Smooth muscle cell (in vitro differentiated cells): ENCODE measurements at regions not wholly inside any gene's neighbourhood (a gene's known extent, or its start where the extent isn't known, plus 50 kb on each side); places are given as distances from the start of the nearest gene placed in this dataset.
A peak's percentile ranks its signal among the peaks of the same experiment; 100 is the strongest.

ENCODE experiments used
- DNase-seq: peaks from one replicate; lab custom pipeline; 2025; ENCODE audit not compliant: unreplicated experiment; lab: John Stamatoyannopoulos, UW
- H2AFZ ChIP-seq: fragments of 200-600 bp; sonication (generic); 2 replicates; pipeline ENCODE4 v1.6.0; 2016; ENCODE audit warnings: antibody characterized with exemption, low read depth, mild to moderate bottlenecking
- H3F3A ChIP-seq: fragments of 200-600 bp; sonication (generic); 2 replicates; pipeline ENCODE4 v1.6.0; 2017; ENCODE audit warnings: antibody characterized with exemption, low read depth
- H3K27ac ChIP-seq: fragments of 200-600 bp; sonication (generic); 2 replicates; pipeline ENCODE4 v1.5.1; 2016; ENCODE audit warnings: low read depth, mild to moderate bottlenecking
- H3K27me3 ChIP-seq: fragments of 200-600 bp; sonication (generic); 2 replicates; pipeline ENCODE4 v1.6.1; 2016; ENCODE audit warnings: low read depth, mild to moderate bottlenecking
- H3K36me3 ChIP-seq: fragments of 200-600 bp; sonication (generic); 2 replicates; pipeline ENCODE4 v1.5.1; 2016; ENCODE audit warnings: low read depth
- H3K4me1 ChIP-seq: fragments of 200-600 bp; sonication (generic); 2 replicates; pipeline ENCODE4 v1.5.1; 2016; ENCODE audit warnings: low read depth
- H3K4me2 ChIP-seq: fragments of 200-600 bp; sonication (generic); 2 replicates; pipeline ENCODE4 v1.6.0; 2016; ENCODE audit warnings: mild to moderate bottlenecking
- H3K4me3 ChIP-seq: fragments of 200-600 bp; sonication (generic); 2 replicates; pipeline ENCODE4 v1.5.1; 2016; ENCODE audit warnings: mild to moderate bottlenecking
- H3K79me2 ChIP-seq: fragments of 200-600 bp; sonication (generic); 2 replicates; pipeline ENCODE4 v1.6.0; 2016; ENCODE audit warnings: low read depth, mild to moderate bottlenecking
- H3K9ac ChIP-seq: fragments of 200-600 bp; sonication (generic); 2 replicates; pipeline ENCODE4 v1.6.0; 2016; ENCODE audit warnings: low read depth
- H3K9me3 ChIP-seq: fragments of 200-600 bp; sonication (generic); replicated peaks from 2 replicates; pipeline ENCODE4 v1.5.1; 2016; ENCODE audit warnings: low read depth
- H4K20me1 ChIP-seq: fragments of 200-600 bp; sonication (generic); 2 replicates; pipeline ENCODE4 v1.6.0; 2016; ENCODE audit warnings: low read depth
- WGBS: methylation state at CpG from one replicate; pipeline ENCODE4 v1.1.7; 2016; ENCODE audit warnings: low lambda C conversion rate; 5-methylcytosine and 5-hydroxymethylcytosine counted together
- TF ChIP-seq, protein P1 (sequence below): fragments of 200-600 bp; sonication (generic); IDR thresholded peaks from 2 replicates; pipeline ENCODE4 v1.5.1; 2017; ENCODE audit warnings: borderline replicate concordance, mild to moderate bottlenecking, antibody characterized with exemption; ENCODE audit not compliant: insufficient read depth, poor library complexity, severe bottlenecking

DNA sequence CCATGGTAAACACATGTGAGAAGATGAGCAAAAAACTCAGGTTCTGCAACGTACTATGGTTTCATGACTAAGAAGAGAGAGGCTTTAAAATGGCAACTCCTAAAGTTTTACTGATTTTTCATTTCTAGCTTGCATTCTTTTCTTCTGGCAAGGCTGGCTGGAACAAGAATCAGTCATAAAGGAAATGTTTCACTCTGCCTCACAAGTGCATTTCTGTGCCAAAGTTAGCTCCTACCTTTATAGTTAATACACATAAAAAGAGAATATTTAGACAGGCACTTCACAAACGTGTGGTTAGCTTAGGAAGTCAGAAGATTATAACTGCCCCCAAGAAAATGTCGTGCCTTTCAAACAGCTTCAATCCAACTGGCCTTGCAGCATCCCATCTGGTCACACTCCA lies 417.1 kb upstream of the CDH11 start:
- Histone ChIP-seq H3K79me2 (no peaks in the 10 kb centered on the region), H3K4me2 (peak overlapping the region; percentile 39), H3K27ac (peak overlapping the region; percentile 45), H3K9ac (no peak overlapping the region), H3K4me3 (no peak overlapping the region), H2AFZ (peak overlapping the region; percentile 32), H3K36me3 (no peaks in the 10 kb centered on the region), H3F3A (no peaks in the 10 kb centered on the region), H3K4me1 (no peaks in the 10 kb centered on the region), H3K27me3 (no peaks in the 10 kb centered on the region), H4K20me1 (no peaks in the 10 kb centered on the region), H3K9me3 (no peaks in the 10 kb centered on the region)
- DNase-seq = no peak
- TF ChIP-seq, protein P1, sequence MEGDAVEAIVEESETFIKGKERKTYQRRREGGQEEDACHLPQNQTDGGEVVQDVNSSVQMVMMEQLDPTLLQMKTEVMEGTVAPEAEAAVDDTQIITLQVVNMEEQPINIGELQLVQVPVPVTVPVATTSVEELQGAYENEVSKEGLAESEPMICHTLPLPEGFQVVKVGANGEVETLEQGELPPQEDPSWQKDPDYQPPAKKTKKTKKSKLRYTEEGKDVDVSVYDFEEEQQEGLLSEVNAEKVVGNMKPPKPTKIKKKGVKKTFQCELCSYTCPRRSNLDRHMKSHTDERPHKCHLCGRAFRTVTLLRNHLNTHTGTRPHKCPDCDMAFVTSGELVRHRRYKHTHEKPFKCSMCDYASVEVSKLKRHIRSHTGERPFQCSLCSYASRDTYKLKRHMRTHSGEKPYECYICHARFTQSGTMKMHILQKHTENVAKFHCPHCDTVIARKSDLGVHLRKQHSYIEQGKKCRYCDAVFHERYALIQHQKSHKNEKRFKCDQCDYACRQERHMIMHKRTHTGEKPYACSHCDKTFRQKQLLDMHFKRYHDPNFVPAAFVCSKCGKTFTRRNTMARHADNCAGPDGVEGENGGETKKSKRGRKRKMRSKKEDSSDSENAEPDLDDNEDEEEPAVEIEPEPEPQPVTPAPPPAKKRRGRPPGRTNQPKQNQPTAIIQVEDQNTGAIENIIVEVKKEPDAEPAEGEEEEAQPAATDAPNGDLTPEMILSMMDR = no peak
- WGBS = 39% methylated on average over 3 of the region's 3 CpGs

DNA sequence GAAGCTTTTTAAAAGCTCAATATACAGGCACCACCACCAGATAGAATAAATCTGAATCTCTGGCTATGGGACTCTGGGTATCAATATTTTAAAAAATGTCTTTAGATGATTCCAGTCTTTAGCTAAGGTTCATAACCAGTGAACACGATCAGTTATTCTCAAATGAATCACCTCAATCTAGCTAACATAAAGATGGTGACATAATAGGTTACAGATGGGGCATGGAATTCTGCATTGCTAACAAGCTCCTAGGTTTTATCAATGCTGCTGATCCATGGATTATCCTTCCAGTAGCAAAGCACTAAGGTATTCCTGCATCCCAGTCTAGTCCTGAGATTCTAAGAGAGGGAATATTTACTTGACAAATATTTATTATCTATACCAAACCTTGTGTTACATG lies 415.5 kb upstream of the CDH11 start:
- DNase-seq = no peak
- Histone ChIP-seq H3K9me3 (no peaks in the 10 kb centered on the region), H3K36me3 (no peaks in the 10 kb centered on the region), H3K27me3 (no peaks in the 10 kb centered on the region), H3K79me2 (no peaks in the 10 kb centered on the region), H4K20me1 (no peaks in the 10 kb centered on the region), H2AFZ (no peak overlapping the region), H3K27ac (peak overlapping the region; percentile 45), H3K9ac (no peak overlapping the region), H3F3A (no peaks in the 10 kb centered on the region), H3K4me1 (peaks cover 9% of the 10 kb centered on the region), H3K4me2 (peak overlapping the region; percentile 29), H3K4me3 (no peak overlapping the region)
- TF ChIP-seq, protein P1 = no peak
- WGBS = 39% methylated on average over 1 of the region's 1 CpG

DNA sequence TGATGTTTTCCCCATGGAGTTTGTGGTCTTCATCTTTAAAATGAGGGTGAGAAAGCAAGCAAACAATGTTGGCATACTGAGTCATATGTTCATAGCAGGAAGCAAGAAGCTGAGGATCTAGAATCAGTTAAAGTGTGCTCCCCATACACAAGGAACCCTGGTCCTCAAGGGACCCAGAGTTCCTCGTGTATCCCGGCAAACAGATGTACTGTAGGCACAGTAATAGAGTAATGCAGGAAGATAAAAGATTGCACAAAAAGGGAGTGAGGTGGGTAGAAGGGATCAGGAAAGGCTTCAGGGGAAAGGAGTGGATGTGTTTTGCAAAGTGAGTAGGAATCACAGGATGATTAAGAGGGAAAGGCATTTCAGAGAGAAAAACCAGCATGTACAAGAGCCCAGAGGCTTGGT lies 412.3 kb upstream of the CDH11 start:
- Histone ChIP-seq H4K20me1 (no peaks in the 10 kb centered on the region), H3K4me3 (no peak overlapping the region), H2AFZ (no peak overlapping the region), H3K27me3 (no peaks in the 10 kb centered on the region), H3K4me2 (peak overlapping the region; percentile 74), H3K9me3 (no peaks in the 10 kb centered on the region), H3K4me1 (peaks cover 15% of the 10 kb centered on the region), H3K36me3 (no peaks in the 10 kb centered on the region), H3K9ac (no peak overlapping the region), H3F3A (no peaks in the 10 kb centered on the region), H3K79me2 (no peaks in the 10 kb centered on the region), H3K27ac (peak overlapping the region; percentile 68)
- 45% methylated on average over 2 of the region's 2 CpGs for WGBS
- TF ChIP-seq, protein P1 = no peak
- no peak for DNase-seq

DNA sequence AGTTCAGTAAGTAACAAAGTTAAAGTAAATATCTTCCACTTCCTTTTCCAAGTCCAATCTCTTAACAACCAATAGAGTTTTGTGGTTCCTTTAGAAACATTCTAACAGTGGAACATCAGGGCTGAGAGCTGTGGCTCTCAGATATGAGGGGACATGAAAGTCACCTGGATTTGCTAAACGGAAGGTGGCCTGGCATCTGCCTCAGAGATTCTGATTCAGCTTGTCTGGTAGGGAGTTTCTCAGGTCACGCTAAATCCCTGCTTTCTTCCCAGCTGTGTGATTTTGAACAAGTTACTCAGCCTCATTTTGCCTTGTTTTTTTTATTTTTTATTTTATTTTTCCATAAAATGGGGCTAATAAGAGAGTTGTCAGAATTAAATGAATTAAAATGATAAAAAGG lies 411.0 kb upstream of the CDH11 start:
- peak overlapping the region; percentile 83 for H2AFZ ChIP-seq
- no peaks in the 10 kb centered on the region for H4K20me1 ChIP-seq
- H3F3A ChIP-seq = no peaks in the 10 kb centered on the region
- peaks cover 15% of the 10 kb centered on the region for H3K4me1 ChIP-seq
- no peaks in the 10 kb centered on the region for H3K79me2 ChIP-seq
- no peaks in the 10 kb centered on the region for H3K9me3 ChIP-seq
- TF ChIP-seq, protein P1 = no peak
- no peaks in the 10 kb centered on the region for H3K27me3 ChIP-seq
- peak overlapping the region; percentile 74 for H3K4me2 ChIP-seq
- H3K27ac ChIP-seq = peak overlapping the region; percentile 68
- H3K4me3 ChIP-seq = no peak overlapping the region
- DNase-seq = no peak
- WGBS = 55% methylated on average over 2 of the region's 2 CpGs
- H3K9ac ChIP-seq = peak overlapping the region; percentile 27
- H3K36me3 ChIP-seq = no peaks in the 10 kb centered on the region
